Gastrocnemius medialis (tissue), 4 donors: ENCODE measurements at regions not wholly inside any gene's neighbourhood (a gene's known extent, or its start where the extent isn't known, plus 50 kb on each side); places are given as distances from the start of the nearest gene placed in this dataset.

ENCODE experiments used
- ATAC-seq, 2 donors: fragments of 150-250 bp; one replicate each; pipeline ENCODE4 v1.9.1; 2016
- DNase-seq, 2 donors: peaks; one replicate each; pipeline ENCODE4 v3.0.0-alpha.2; 2019
- H3K27ac ChIP-seq, 4 donors: fragments of 200-600 bp; sonication (generic); 1 replicate in 1 of 4; 2 replicates in 3 of 4; pipeline ENCODE4 v1.5.1; 2016 to 2018; ENCODE audit warnings: mild to moderate bottlenecking in 2 of 4, moderate library complexity in 1 of 4
- H3K27me3 ChIP-seq, 3 donors: fragments of 200-600 bp; sonication (generic) in 2 of 3; 1 replicate in 1 of 3; 2 replicates in 2 of 3; pipeline versions ENCODE4 v1.5.1 to v1.6.0; 2016 to 2019; ENCODE audit warnings: mild to moderate bottlenecking in 1 of 3, moderate library complexity in 1 of 3
- H3K36me3 ChIP-seq, 2 donors: fragments of 200-600 bp; sonication (generic) in 1 of 2; one replicate each; pipeline ENCODE4 v1.5.1; 2017 to 2018
- H3K4me1 ChIP-seq, 2 donors: fragments of 200-600 bp; sonication (generic) in 1 of 2; one replicate each; pipeline ENCODE4 v1.5.1; 2016 to 2017; ENCODE audit warnings: mild to moderate bottlenecking in 2 of 2
- H3K4me3 ChIP-seq, 4 donors: fragments of 200-600 bp; sonication (generic) in 3 of 4; 1 replicate in 1 of 4; 2 replicates in 3 of 4; pipeline ENCODE4 v1.5.1; 2016 to 2019; ENCODE audit warnings: mild to moderate bottlenecking in 2 of 4
- H3K9me3 ChIP-seq, 3 donors: fragments of 200-600 bp; sonication (generic) in 2 of 3; 1 replicate in 1 of 3; 2 replicates in 2 of 3; pipeline ENCODE4 v1.5.1; 2016 to 2019
- CTCF ChIP-seq, 5 experiments: fragments of 450-650 bp in 3 of 5; fragments of 200-600 bp in 2 of 5; sonication (generic) in 2 of 5; IDR thresholded peaks in 4 of 5; conservative IDR thresholded peaks in 1 of 5; 1 replicate in 4 of 5; 2 replicates in 1 of 5; pipeline ENCODE4 v1.5.1; 2016 to 2019; ENCODE audit warnings: antibody characterized with exemption in 5 of 5, mild to moderate bottlenecking in 3 of 5, moderate library complexity in 3 of 5
- POLR2A ChIP-seq, 2 donors: fragments of 450-650 bp; IDR thresholded peaks; one replicate each; pipeline ENCODE4 v1.6.1; 2017; ENCODE audit warnings: antibody characterized with exemption in 2 of 2, mild to moderate bottlenecking in 2 of 2, moderate library complexity in 2 of 2
- in situ Hi-C, 4 donors: fragments of 200-750 bp; cut with MboI; loops; one replicate each; pipeline versions ENCODE4 v1.15.0 to v1.8.0; 2017; ENCODE audit warnings: low sequenced_read_pairs in 4 of 4
- intact Hi-C: fragments of 100-400 bp; cut with DNase I; formaldehyde crosslinking; loops from one replicate; pipeline ENCODE4 v1.15.1; 2023; ENCODE audit warnings: low total_unique reads

- ATAC-seq (no peak), DNase-seq (no peak)
- Histone ChIP-seq H3K27me3 (no peaks in the 10 kb centered on the region), H3K36me3 (no peaks in the 10 kb centered on the region), H3K9me3 (no peaks in the 10 kb centered on the region), H3K4me3 (no peak overlapping the region), H3K4me1 (no peaks in the 10 kb centered on the region), H3K27ac (no peak overlapping the region)
- in situ Hi-C loops (no loop called here), intact Hi-C loops (no loop called here)
- TF ChIP-seq POLR2A (IDR thresholded peaks at IDR 0.05) = no peak
- TF ChIP-seq CTCF (IDR thresholded peaks at IDR 0.05 in 4 of 5, conservative IDR thresholded peaks at IDR 0.05 in 1 of 5) = no peak
Measured at GRCh38 chr3:112747624-112748023, 99.0 kb downstream of the CD200R1L start.

- Histone ChIP-seq H3K9me3 (no peaks in the 10 kb centered on the region), H3K27ac (no peak overlapping the region), H3K4me1 (no peaks in the 10 kb centered on the region), H3K36me3 (no peaks in the 10 kb centered on the region), H3K4me3 (no peak overlapping the region), H3K27me3 (no peaks in the 10 kb centered on the region)
- intact Hi-C loops = no loop called here
- in situ Hi-C loops = no loop called here
- TF ChIP-seq CTCF (IDR thresholded peaks at IDR 0.05 in 4 of 5, conservative IDR thresholded peaks at IDR 0.05 in 1 of 5) = no peak
- TF ChIP-seq POLR2A (IDR thresholded peaks at IDR 0.05) = no peak
- DNase-seq = no peak
- no peak for ATAC-seq
Measured at GRCh38 chr3:112746675-112747280, 99.9 kb downstream of the CD200R1L start.

GRCh38 chr3:112745567-112746248 lies 101.0 kb downstream of the CD200R1L start:
- H3K27ac ChIP-seq = no peak overlapping the region
- in situ Hi-C loops = no loop called here
- intact Hi-C loops = no loop called here
- no peaks in the 10 kb centered on the region for H3K36me3 ChIP-seq
- no peaks in the 10 kb centered on the region for H3K4me1 ChIP-seq
- no peak overlapping the region for H3K4me3 ChIP-seq
- no peaks in the 10 kb centered on the region for H3K27me3 ChIP-seq
- ATAC-seq = no peak
- no peak for DNase-seq
- TF ChIP-seq CTCF (IDR thresholded peaks at IDR 0.05 in 4 of 5, conservative IDR thresholded peaks at IDR 0.05 in 1 of 5) = no peak
- TF ChIP-seq POLR2A (IDR thresholded peaks at IDR 0.05) = no peak
- H3K9me3 ChIP-seq = no peaks in the 10 kb centered on the region

- H3K9me3 ChIP-seq = no peaks in the 10 kb centered on the region
- no peak overlapping the region for H3K27ac ChIP-seq
- no peak for ATAC-seq
Measured at GRCh38 chr3:112744825-112745566, 101.7 kb downstream of the CD200R1L start.

More at GRCh38 chr3:112744825-112745566, 101.7 kb downstream of the CD200R1L start:
- DNase-seq = no peak
- H3K4me1 ChIP-seq = no peaks in the 10 kb centered on the region
- intact Hi-C loops = no loop called here
- in situ Hi-C loops = no loop called here
- no peaks in the 10 kb centered on the region for H3K27me3 ChIP-seq
- no peaks in the 10 kb centered on the region for H3K36me3 ChIP-seq
- H3K4me3 ChIP-seq = no peak overlapping the region
- no peak for TF ChIP-seq CTCF (IDR thresholded peaks at IDR 0.05 in 4 of 5, conservative IDR thresholded peaks at IDR 0.05 in 1 of 5)
- TF ChIP-seq POLR2A (IDR thresholded peaks at IDR 0.05) = no peak
